ENCODE measurements at regions not wholly inside any gene's neighbourhood (a gene's known extent, or its start where the extent isn't known, plus 50 kb on each side); places are given as distances from the start of the nearest gene placed in this dataset.

- TF ChIP-seq, protein P1, sequence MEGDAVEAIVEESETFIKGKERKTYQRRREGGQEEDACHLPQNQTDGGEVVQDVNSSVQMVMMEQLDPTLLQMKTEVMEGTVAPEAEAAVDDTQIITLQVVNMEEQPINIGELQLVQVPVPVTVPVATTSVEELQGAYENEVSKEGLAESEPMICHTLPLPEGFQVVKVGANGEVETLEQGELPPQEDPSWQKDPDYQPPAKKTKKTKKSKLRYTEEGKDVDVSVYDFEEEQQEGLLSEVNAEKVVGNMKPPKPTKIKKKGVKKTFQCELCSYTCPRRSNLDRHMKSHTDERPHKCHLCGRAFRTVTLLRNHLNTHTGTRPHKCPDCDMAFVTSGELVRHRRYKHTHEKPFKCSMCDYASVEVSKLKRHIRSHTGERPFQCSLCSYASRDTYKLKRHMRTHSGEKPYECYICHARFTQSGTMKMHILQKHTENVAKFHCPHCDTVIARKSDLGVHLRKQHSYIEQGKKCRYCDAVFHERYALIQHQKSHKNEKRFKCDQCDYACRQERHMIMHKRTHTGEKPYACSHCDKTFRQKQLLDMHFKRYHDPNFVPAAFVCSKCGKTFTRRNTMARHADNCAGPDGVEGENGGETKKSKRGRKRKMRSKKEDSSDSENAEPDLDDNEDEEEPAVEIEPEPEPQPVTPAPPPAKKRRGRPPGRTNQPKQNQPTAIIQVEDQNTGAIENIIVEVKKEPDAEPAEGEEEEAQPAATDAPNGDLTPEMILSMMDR (IDR thresholded peaks at IDR 0.05; ENCODE audit: low read depth, low read length): peak; percentile 97
- TF ChIP-seq EZH2phosphoT487 (IDR thresholded peaks at IDR 0.05; ENCODE audit: low read depth): no peak
Measured at GRCh38 chr2:64831134-64831976, 157.8 kb upstream of the SLC1A4 start.
